Testis (tissue), 2 donors: ENCODE measurements at regions not wholly inside any gene's neighbourhood (a gene's known extent, or its start where the extent isn't known, plus 50 kb on each side); places are given as distances from the start of the nearest gene placed in this dataset.

ENCODE experiments used
- CTCF ChIP-seq, 3 experiments: fragments of 450-650 bp in 2 of 3; fragments of 200-600 bp in 1 of 3; sonication (generic) in 1 of 3; IDR thresholded peaks; one replicate each; pipeline ENCODE4 v1.5.1; 2016 to 2019; ENCODE audit warnings: antibody characterized with exemption in 3 of 3, mild to moderate bottlenecking in 2 of 3, moderate library complexity in 1 of 3
- POLR2A ChIP-seq: fragments of 450-650 bp; IDR thresholded peaks from one replicate; pipeline ENCODE4 v1.6.1; 2017; ENCODE audit warnings: antibody characterized with exemption, mild to moderate bottlenecking, moderate library complexity

GRCh38 chrX:13927175-13927574, 102.5 kb downstream of the GEMIN8 start:
- TF ChIP-seq CTCF (IDR thresholded peaks at IDR 0.05) (no peak), POLR2A (no peak)
